Panc1 (cell line): ENCODE measurements at regions not wholly inside any gene's neighbourhood (a gene's known extent, or its start where the extent isn't known, plus 50 kb on each side); places are given as distances from the start of the nearest gene placed in this dataset.

Source experiments
- ATAC-seq: fragments of 200-7000 bp; cut with Tn5 transposase; 2 replicates; pipeline ENCODE4 v1.9.1; 2020; ENCODE audit warnings: mild to moderate bottlenecking, moderate library complexity
- BruUV-seq: library from RNA; stranded (reverse); fragments of 400-500 nt; replicated peaks from 2 replicates; lab custom pipeline; 2021; lab: Mats Ljungman, UMichigan
- CTCF ChIA-PET: fragments of 300-600 bp; sonication (Branson Sonifier 250); formaldehyde crosslinking; loops from one replicate; lab custom pipeline; 2022; ENCODE audit warnings: antibody characterized with exemption; lab: Charles Lee
- POLR2A ChIA-PET: fragments of 300-600 bp; sonication (Branson Sonifier 250); formaldehyde crosslinking; loops from one replicate; lab custom pipeline; 2022; ENCODE audit warnings: antibody characterized with exemption; lab: Charles Lee
- DNase-seq: peaks from one replicate; pipeline ENCODE4 v3.0.0-alpha.2; 2010; ENCODE audit warnings: low read depth, low spot score
- H3K27ac ChIP-seq: 2 replicates; pipeline ENCODE4 v1.5.1; 2011; ENCODE audit warnings: mild to moderate bottlenecking, low read length, inconsistent platforms
- H3K27me3 ChIP-seq: fragments of 200-500 bp; sonication (Bioruptor generic); 2 replicates; pipeline ENCODE4 v1.6.0; 2014; ENCODE audit warnings: low read length, inconsistent platforms; ENCODE audit not compliant: control insufficient read depth, insufficient read depth
- H3K36me3 ChIP-seq: fragments of 200-500 bp; sonication (Bioruptor generic); 2 replicates; pipeline ENCODE4 v1.5.1; 2014; ENCODE audit warnings: inconsistent platforms, mild to moderate bottlenecking, low read length, moderate library complexity; ENCODE audit not compliant: control insufficient read depth, insufficient read depth
- H3K4me1 ChIP-seq: 2 replicates; pipeline ENCODE4 v1.5.1; 2011; ENCODE audit warnings: inconsistent platforms, mild to moderate bottlenecking, low read length, moderate library complexity; ENCODE audit not compliant: control insufficient read depth, insufficient read depth
- H3K4me3 ChIP-seq, 2 experiments: 2 replicates each; pipeline ENCODE4 v1.5.1; 2011 to 2012; ENCODE audit warnings: low read depth in 2 of 2, low read length in 2 of 2, mild to moderate bottlenecking in 2 of 2, inconsistent platforms in 1 of 2, moderate library complexity in 1 of 2
- H3K9me3 ChIP-seq: fragments of 200-500 bp; sonication (Bioruptor generic); 2 replicates; pipeline ENCODE4 v1.5.1; 2014; ENCODE audit warnings: low read depth, mild to moderate bottlenecking, inconsistent platforms, low read length, moderate library complexity; ENCODE audit not compliant: control insufficient read depth, insufficient read depth
- POLR2AphosphoS5 ChIP-seq: IDR thresholded peaks from 2 replicates; pipeline ENCODE4 v1.6.1; 2012; ENCODE audit warnings: mild to moderate bottlenecking, low read depth, low read length, moderate library complexity
- SIN3A ChIP-seq: IDR thresholded peaks from 2 replicates; pipeline ENCODE4 v1.6.1; 2012; ENCODE audit warnings: low read depth, mild to moderate bottlenecking, low read length, moderate library complexity, borderline replicate concordance; ENCODE audit not compliant: insufficient read depth
- TCF7L2 ChIP-seq: IDR thresholded peaks from 2 replicates; pipeline ENCODE4 v1.6.1; 2011; ENCODE audit warnings: mild to moderate bottlenecking, low read depth, low read length, inconsistent platforms
- in situ Hi-C: cut with HindIII; loops from 2 replicates; pipeline ENCODE4 v1.10.0; 2016; ENCODE audit warnings: low sequenced_read_pairs, low pct_unique_long_range_greater_than_20kb
- intact Hi-C: fragments of 100-400 bp; cut with micrococcal nuclease; formaldehyde crosslinking; loops from one replicate; pipeline ENCODE4 v1.10.0; 2022; ENCODE audit not compliant: unreplicated experiment
- TF ChIP-seq, protein P1 (sequence below), 2 experiments: IDR thresholded peaks; 2 replicates each; pipeline ENCODE4 v1.6.1; 2011 to 2012; ENCODE audit warnings: low read depth in 2 of 2, control low read depth in 1 of 2, low read length in 1 of 2, mild to moderate bottlenecking in 1 of 2, moderate library complexity in 1 of 2; ENCODE audit not compliant: insufficient read depth in 1 of 2
- TF ChIP-seq, protein P2 (sequence below): fragments of 450-650 bp; IDR thresholded peaks from 2 replicates; pipeline ENCODE4 v1.5.1; 2017; ENCODE audit warnings: mild to moderate bottlenecking

DNA sequence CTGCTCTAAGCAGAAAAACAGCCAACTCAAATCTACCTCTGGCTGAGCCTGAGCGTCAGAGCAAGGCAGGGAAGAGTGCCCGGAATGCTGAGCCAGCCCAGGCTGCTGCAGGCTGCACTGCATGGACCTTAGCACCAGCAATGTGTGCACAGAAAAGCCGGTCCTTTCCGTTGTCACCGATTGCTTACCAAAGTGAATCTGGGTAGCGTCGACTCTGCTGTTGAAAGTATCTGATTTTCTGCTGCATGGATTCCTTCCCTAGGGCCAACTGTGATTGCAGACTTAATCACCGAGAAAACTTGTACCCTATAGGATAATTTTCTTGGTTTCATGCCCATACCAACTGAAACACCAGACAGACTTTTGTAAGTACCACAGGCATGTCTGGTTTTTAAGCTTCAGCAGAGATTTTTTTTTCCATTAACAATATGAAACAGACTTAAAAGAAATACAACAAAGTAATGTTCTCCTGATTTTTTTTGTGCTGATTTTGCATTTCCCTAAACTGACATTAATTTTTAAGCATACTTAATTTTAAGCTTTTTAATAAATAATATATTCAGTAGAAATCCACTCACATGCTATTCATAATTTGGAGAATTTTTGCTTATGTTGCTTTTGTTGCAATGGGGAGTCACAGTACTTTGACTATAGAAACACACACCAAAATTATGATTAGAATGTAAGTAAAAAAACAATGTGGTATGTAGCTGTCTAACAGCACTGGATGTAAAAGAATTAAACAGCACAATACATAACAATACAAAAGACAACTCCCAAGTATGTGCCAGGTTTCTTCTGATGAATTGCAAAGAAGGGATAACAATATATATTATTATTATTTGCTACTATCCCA is 218.0 kb downstream of the THBS2 start:
- H3K36me3 ChIP-seq = no peaks in the 10 kb centered on the region
- H3K4me1 ChIP-seq = no peaks in the 10 kb centered on the region
- ATAC-seq (peak; percentile 84), DNase-seq (no peak)
- BruUV-seq = no TSS peak
- no peak for TF ChIP-seq POLR2AphosphoS5
- no peak for TF ChIP-seq SIN3A
- TF ChIP-seq, protein P1, sequence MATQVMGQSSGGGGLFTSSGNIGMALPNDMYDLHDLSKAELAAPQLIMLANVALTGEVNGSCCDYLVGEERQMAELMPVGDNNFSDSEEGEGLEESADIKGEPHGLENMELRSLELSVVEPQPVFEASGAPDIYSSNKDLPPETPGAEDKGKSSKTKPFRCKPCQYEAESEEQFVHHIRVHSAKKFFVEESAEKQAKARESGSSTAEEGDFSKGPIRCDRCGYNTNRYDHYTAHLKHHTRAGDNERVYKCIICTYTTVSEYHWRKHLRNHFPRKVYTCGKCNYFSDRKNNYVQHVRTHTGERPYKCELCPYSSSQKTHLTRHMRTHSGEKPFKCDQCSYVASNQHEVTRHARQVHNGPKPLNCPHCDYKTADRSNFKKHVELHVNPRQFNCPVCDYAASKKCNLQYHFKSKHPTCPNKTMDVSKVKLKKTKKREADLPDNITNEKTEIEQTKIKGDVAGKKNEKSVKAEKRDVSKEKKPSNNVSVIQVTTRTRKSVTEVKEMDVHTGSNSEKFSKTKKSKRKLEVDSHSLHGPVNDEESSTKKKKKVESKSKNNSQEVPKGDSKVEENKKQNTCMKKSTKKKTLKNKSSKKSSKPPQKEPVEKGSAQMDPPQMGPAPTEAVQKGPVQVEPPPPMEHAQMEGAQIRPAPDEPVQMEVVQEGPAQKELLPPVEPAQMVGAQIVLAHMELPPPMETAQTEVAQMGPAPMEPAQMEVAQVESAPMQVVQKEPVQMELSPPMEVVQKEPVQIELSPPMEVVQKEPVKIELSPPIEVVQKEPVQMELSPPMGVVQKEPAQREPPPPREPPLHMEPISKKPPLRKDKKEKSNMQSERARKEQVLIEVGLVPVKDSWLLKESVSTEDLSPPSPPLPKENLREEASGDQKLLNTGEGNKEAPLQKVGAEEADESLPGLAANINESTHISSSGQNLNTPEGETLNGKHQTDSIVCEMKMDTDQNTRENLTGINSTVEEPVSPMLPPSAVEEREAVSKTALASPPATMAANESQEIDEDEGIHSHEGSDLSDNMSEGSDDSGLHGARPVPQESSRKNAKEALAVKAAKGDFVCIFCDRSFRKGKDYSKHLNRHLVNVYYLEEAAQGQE (IDR thresholded peaks at IDR 0.05; ENCODE audit: insufficient read depth in 1 of 2, low read depth in 2 of 2, low read length in 1 of 2) = no peak
- TF ChIP-seq TCF7L2 = no peak
- TF ChIP-seq, protein P2, sequence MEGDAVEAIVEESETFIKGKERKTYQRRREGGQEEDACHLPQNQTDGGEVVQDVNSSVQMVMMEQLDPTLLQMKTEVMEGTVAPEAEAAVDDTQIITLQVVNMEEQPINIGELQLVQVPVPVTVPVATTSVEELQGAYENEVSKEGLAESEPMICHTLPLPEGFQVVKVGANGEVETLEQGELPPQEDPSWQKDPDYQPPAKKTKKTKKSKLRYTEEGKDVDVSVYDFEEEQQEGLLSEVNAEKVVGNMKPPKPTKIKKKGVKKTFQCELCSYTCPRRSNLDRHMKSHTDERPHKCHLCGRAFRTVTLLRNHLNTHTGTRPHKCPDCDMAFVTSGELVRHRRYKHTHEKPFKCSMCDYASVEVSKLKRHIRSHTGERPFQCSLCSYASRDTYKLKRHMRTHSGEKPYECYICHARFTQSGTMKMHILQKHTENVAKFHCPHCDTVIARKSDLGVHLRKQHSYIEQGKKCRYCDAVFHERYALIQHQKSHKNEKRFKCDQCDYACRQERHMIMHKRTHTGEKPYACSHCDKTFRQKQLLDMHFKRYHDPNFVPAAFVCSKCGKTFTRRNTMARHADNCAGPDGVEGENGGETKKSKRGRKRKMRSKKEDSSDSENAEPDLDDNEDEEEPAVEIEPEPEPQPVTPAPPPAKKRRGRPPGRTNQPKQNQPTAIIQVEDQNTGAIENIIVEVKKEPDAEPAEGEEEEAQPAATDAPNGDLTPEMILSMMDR = no peak
- no peaks in the 10 kb centered on the region for H3K27me3 ChIP-seq
- H3K27ac ChIP-seq = no peak overlapping the region
- POLR2A ChIA-PET = no interaction called here
- CTCF ChIA-PET = no interaction called here
- in situ Hi-C loops (no loop called here), intact Hi-C loops (no loop called here)
- H3K9me3 ChIP-seq = no peaks in the 10 kb centered on the region
- H3K4me3 ChIP-seq = no peak overlapping the region

DNA sequence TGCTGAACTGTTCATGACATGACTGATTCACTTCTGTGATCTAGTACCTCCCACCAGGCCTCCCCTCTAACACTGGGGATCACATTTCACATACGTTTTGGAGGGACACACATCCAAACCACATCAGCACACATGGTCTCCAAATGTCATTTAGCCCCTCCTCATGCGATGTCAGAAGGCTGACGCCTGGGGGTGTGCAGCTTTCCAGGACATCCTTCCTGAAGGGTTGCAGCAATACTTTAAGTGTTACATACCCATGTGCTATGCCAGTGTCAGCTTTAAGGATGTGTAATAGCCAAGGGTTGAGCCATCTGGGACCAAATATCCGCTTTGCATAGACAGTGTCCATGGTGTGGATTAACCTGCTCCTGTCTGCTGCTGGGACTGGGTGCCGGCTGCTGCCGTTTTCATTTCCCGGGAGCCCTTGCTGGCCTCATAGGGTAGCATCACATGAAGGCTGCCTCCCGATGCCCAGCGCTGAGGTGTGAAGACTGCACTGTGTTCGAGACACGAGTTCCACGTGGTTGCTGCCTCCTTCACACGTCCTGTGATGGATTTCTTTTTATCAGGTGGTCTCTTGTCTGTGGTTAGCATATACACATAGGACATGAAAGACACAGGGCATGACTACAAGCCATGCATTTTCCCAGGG is 219.0 kb downstream of the THBS2 start:
- intact Hi-C loops (no loop called here), in situ Hi-C loops (no loop called here)
- ChIA-PET POLR2A (no interaction called here), CTCF (no interaction called here)
- no TSS peak for BruUV-seq
- DNase-seq (no peak), ATAC-seq (peak; percentile 51)
- Histone ChIP-seq H3K9me3 (no peaks in the 10 kb centered on the region), H3K4me3 (no peak overlapping the region), H3K27ac (no peak overlapping the region), H3K36me3 (no peaks in the 10 kb centered on the region), H3K4me1 (no peaks in the 10 kb centered on the region), H3K27me3 (no peaks in the 10 kb centered on the region)
- TF ChIP-seq, protein P2 = no peak
- TF ChIP-seq, protein P1 (IDR thresholded peaks at IDR 0.05; ENCODE audit: insufficient read depth in 1 of 2, low read depth in 2 of 2, low read length in 1 of 2) = no peak
- TF ChIP-seq SIN3A (no peak), POLR2AphosphoS5 (no peak), TCF7L2 (no peak)
